HG02642 (cell line): ENCODE measurements at regions not wholly inside any gene's neighbourhood (a gene's known extent, or its start where the extent isn't known, plus 50 kb on each side); places are given as distances from the start of the nearest gene placed in this dataset.
"Not testable (repeated sequence)": the region's sequence is repeated elsewhere in the genome, so short reads cannot be mapped to it uniquely, and the experiment has no call there.

Source experiments
- ATAC-seq: cut with Tn5 transposase; IDR thresholded peaks from one replicate; pipeline ENCODE4 v1.9.1; 2021; ENCODE audit warnings: mild to moderate bottlenecking; ENCODE audit not compliant: unreplicated experiment, poor library complexity

GRCh38 chr3:139231555-139232281, 112.1 kb upstream of the MRPS22 start:
- no peak for ATAC-seq

GRCh38 chr3:139232341-139232740, 111.5 kb upstream of the MRPS22 start:
- ATAC-seq = not testable (repeated sequence)

GRCh38 chr3:139234491-139234890, 109.3 kb upstream of the MRPS22 start:
- no peak for ATAC-seq

GRCh38 chr3:139235192-139235591, 108.6 kb upstream of the MRPS22 start:
- ATAC-seq = no peak

- no peak for ATAC-seq
Observed at GRCh38 chr3:139236336-139236735, 107.5 kb upstream of the MRPS22 start.

- no peak for ATAC-seq
Observed at GRCh38 chr3:139238281-139239030, 105.4 kb upstream of the MRPS22 start.

- ATAC-seq = no peak
Observed at GRCh38 chr3:139239550-139239949, 104.3 kb upstream of the MRPS22 start.

- no peak for ATAC-seq
Observed at GRCh38 chr3:139241783-139242182, 102.0 kb upstream of the MRPS22 start.

- no peak for ATAC-seq
Observed at GRCh38 chr3:139243710-139244109, 100.1 kb upstream of the MRPS22 start.

GRCh38 chr3:139248593-139249255, 95.1 kb upstream of the MRPS22 start:
- no peak for ATAC-seq

GRCh38 chr3:139251529-139251928, 92.3 kb upstream of the MRPS22 start:
- no peak for ATAC-seq

- no peak for ATAC-seq
Observed at GRCh38 chr3:139252719-139253118, 91.1 kb upstream of the MRPS22 start.

- ATAC-seq = no peak
Observed at GRCh38 chr3:139258276-139258675, 85.5 kb upstream of the MRPS22 start.

GRCh38 chr3:139259398-139259797, 84.4 kb upstream of the MRPS22 start:
- ATAC-seq = no peak

GRCh38 chr3:139260041-139260486, 83.8 kb upstream of the MRPS22 start:
- ATAC-seq = no peak

GRCh38 chr3:139260793-139261736, 82.8 kb upstream of the MRPS22 start:
- no peak for ATAC-seq

- ATAC-seq = no peak
Observed at GRCh38 chr3:139261754-139262586, 81.8 kb upstream of the MRPS22 start.

GRCh38 chr3:139263798-139264197, 80.0 kb upstream of the MRPS22 start:
- no peak for ATAC-seq

- no peak for ATAC-seq
Observed at GRCh38 chr3:139264375-139264774, 79.4 kb upstream of the MRPS22 start.
